GM23338 (cell line): ENCODE measurements at regions not wholly inside any gene's neighbourhood (a gene's known extent, or its start where the extent isn't known, plus 50 kb on each side); places are given as distances from the start of the nearest gene placed in this dataset.

Experiments used
- CREB1 ChIP-seq: fragments of 250-450 bp; sonication (Bioruptor Pico); IDR thresholded peaks from 2 replicates; pipeline ENCODE4 v1.5.0; 2020; ENCODE audit warnings: low read depth, mild to moderate bottlenecking, moderate library complexity
- EZH2 ChIP-seq: fragments of 200-600 bp; sonication (generic); IDR thresholded peaks from one replicate; pipeline ENCODE4 v1.8.0; 2017; ENCODE audit warnings: antibody characterized with exemption, mild to moderate bottlenecking, low read depth; ENCODE audit not compliant: unreplicated experiment
- EZH2phosphoT487 ChIP-seq: fragments of 200-600 bp; sonication (generic); IDR thresholded peaks from one replicate; pipeline ENCODE4 v1.8.1; 2018; ENCODE audit warnings: antibody characterized with exemption; ENCODE audit not compliant: unreplicated experiment
- JUNB ChIP-seq: IDR thresholded peaks from one replicate; pipeline ENCODE4 v1.6.1; 2016; ENCODE audit warnings: antibody characterized with exemption; ENCODE audit not compliant: unreplicated experiment
- NANOG ChIP-seq: IDR thresholded peaks from 2 replicates; pipeline ENCODE4 v1.6.1; 2016; ENCODE audit warnings: antibody characterized with exemption, borderline replicate concordance
- POLR2AphosphoS5 ChIP-seq: IDR thresholded peaks from 2 replicates; pipeline ENCODE4 v1.6.1; 2016; ENCODE audit warnings: antibody characterized with exemption, low read depth
- STAT1 ChIP-seq: IDR thresholded peaks from one replicate; pipeline ENCODE4 v1.6.1; 2016; ENCODE audit warnings: antibody characterized with exemption; ENCODE audit not compliant: unreplicated experiment
- TF ChIP-seq, protein P1 (sequence below), 2 experiments: fragments of 200-600 bp in 1 of 2; sonication (generic) in 1 of 2; conservative IDR thresholded peaks; 2 replicates each; pipeline versions ENCODE4 v1.5.1 to v1.6.1; 2016 to 2017; ENCODE audit warnings: antibody characterized with exemption in 2 of 2, low read depth in 2 of 2, mild to moderate bottlenecking in 2 of 2, moderate library complexity in 1 of 2
- TF ChIP-seq, protein P2 (sequence below): IDR thresholded peaks from one replicate; pipeline ENCODE4 v1.6.1; 2018; ENCODE audit warnings: antibody characterized with exemption; ENCODE audit not compliant: unreplicated experiment
- TF ChIP-seq, protein P3 (sequence below): IDR thresholded peaks from 2 replicates; pipeline ENCODE4 v1.6.1; 2016; ENCODE audit warnings: antibody characterized with exemption

DNA sequence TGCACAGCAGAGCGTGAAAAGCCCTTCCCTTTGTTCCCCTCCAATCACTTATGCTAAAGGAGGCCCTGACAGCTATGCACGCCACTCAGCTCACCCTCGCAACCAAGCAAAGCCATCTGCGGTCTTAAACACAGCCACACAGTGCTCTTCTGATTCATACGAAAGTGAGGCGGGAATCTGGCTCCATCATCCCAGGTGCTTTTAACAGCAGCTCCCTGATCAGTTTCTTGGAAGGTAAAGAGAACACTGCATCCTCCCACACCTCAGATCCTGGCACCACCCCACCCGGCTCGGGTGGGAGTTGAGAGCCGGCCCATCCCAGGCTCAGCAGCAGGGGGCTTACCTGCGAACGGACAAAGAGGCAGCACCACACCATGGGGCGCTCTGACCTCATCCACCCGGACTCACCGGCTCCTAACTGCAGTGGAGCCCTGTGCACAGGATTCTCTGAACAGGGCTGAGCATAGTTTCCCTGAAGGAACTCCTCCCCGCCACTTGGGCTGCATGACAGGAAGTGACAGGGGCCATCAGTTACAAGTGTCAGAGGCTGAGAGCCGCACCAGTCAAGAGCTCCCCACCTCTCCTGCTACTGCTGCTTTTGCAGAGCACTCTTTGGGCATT is 114.3 kb upstream of the ARHGEF3 start:
- TF ChIP-seq, protein P1, sequence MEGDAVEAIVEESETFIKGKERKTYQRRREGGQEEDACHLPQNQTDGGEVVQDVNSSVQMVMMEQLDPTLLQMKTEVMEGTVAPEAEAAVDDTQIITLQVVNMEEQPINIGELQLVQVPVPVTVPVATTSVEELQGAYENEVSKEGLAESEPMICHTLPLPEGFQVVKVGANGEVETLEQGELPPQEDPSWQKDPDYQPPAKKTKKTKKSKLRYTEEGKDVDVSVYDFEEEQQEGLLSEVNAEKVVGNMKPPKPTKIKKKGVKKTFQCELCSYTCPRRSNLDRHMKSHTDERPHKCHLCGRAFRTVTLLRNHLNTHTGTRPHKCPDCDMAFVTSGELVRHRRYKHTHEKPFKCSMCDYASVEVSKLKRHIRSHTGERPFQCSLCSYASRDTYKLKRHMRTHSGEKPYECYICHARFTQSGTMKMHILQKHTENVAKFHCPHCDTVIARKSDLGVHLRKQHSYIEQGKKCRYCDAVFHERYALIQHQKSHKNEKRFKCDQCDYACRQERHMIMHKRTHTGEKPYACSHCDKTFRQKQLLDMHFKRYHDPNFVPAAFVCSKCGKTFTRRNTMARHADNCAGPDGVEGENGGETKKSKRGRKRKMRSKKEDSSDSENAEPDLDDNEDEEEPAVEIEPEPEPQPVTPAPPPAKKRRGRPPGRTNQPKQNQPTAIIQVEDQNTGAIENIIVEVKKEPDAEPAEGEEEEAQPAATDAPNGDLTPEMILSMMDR (conservative IDR thresholded peaks at IDR 0.05; ENCODE audit: low read depth in 2 of 2): no peak
- TF ChIP-seq EZH2: no peak
- no peak for TF ChIP-seq JUNB
- TF ChIP-seq POLR2AphosphoS5: no peak
- no peak for TF ChIP-seq NANOG
- TF ChIP-seq STAT1: no peak
- TF ChIP-seq, protein P2, sequence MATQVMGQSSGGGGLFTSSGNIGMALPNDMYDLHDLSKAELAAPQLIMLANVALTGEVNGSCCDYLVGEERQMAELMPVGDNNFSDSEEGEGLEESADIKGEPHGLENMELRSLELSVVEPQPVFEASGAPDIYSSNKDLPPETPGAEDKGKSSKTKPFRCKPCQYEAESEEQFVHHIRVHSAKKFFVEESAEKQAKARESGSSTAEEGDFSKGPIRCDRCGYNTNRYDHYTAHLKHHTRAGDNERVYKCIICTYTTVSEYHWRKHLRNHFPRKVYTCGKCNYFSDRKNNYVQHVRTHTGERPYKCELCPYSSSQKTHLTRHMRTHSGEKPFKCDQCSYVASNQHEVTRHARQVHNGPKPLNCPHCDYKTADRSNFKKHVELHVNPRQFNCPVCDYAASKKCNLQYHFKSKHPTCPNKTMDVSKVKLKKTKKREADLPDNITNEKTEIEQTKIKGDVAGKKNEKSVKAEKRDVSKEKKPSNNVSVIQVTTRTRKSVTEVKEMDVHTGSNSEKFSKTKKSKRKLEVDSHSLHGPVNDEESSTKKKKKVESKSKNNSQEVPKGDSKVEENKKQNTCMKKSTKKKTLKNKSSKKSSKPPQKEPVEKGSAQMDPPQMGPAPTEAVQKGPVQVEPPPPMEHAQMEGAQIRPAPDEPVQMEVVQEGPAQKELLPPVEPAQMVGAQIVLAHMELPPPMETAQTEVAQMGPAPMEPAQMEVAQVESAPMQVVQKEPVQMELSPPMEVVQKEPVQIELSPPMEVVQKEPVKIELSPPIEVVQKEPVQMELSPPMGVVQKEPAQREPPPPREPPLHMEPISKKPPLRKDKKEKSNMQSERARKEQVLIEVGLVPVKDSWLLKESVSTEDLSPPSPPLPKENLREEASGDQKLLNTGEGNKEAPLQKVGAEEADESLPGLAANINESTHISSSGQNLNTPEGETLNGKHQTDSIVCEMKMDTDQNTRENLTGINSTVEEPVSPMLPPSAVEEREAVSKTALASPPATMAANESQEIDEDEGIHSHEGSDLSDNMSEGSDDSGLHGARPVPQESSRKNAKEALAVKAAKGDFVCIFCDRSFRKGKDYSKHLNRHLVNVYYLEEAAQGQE: no peak
- TF ChIP-seq CREB1 (CRISPR knock-in tag): no peak
- TF ChIP-seq, protein P3, sequence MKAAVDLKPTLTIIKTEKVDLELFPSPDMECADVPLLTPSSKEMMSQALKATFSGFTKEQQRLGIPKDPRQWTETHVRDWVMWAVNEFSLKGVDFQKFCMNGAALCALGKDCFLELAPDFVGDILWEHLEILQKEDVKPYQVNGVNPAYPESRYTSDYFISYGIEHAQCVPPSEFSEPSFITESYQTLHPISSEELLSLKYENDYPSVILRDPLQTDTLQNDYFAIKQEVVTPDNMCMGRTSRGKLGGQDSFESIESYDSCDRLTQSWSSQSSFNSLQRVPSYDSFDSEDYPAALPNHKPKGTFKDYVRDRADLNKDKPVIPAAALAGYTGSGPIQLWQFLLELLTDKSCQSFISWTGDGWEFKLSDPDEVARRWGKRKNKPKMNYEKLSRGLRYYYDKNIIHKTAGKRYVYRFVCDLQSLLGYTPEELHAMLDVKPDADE: no peak
- no peak for TF ChIP-seq EZH2phosphoT487
